ENCODE measurements at regions not wholly inside any gene's neighbourhood (a gene's known extent, or its start where the extent isn't known, plus 50 kb on each side); places are given as distances from the start of the nearest gene placed in this dataset.
"Not testable (repeated sequence)": the region's sequence is repeated elsewhere in the genome, so short reads cannot be mapped to it uniquely, and the experiment has no call there.

- no peaks in the 10 kb centered on the region for H3K9me3 Mint-ChIP-seq
- H3K27me3 Mint-ChIP-seq (ENCODE audit: low read depth, poor library complexity) = peaks cover 11% of the 10 kb centered on the region
- H3K4me1 Mint-ChIP-seq = peaks cover 49% of the 10 kb centered on the region
- H3K27ac Mint-ChIP-seq = no peak overlapping the region
- H3K4me3 Mint-ChIP-seq = no peak overlapping the region
- no peaks in the 10 kb centered on the region for H3K36me3 Mint-ChIP-seq (ENCODE audit: low read depth)
- no peak for DNase-seq
- TF ChIP-seq CTCF (IDR thresholded peaks at IDR 0.05) = no peak
Measured at GRCh38 chr2:231644426-231644825, 51.8 kb downstream of the TEX44 start.

- no peak for TF ChIP-seq CTCF (IDR thresholded peaks at IDR 0.05)
- Mint-ChIP-seq H3K9me3 (no peaks in the 10 kb centered on the region), H3K27me3 (ENCODE audit: low read depth, poor library complexity) (peaks cover 6% of the 10 kb centered on the region), H3K4me3 (no peak overlapping the region), H3K27ac (peak overlapping the region; percentile 87), H3K36me3 (ENCODE audit: low read depth) (no peaks in the 10 kb centered on the region), H3K4me1 (peaks cover 38% of the 10 kb centered on the region)
- no peak for DNase-seq
Measured at GRCh38 chr2:231646476-231646875, 53.8 kb downstream of the TEX44 start.

GRCh38 chr2:231648579-231649174 is 56.0 kb downstream of the TEX44 start:
- H3K27me3 Mint-ChIP-seq (ENCODE audit: low read depth, poor library complexity) = peaks cover 6% of the 10 kb centered on the region

GRCh38 chr2:231651561-231651960 is 56.8 kb upstream of the PTMA start:
- not testable (repeated sequence) for DNase-seq; H3K27ac Mint-ChIP-seq; H3K4me1 Mint-ChIP-seq; H3K36me3 Mint-ChIP-seq (ENCODE audit: low read depth); H3K9me3 Mint-ChIP-seq; H3K4me3 Mint-ChIP-seq
- peaks cover 13% of the 10 kb centered on the region for H3K27me3 Mint-ChIP-seq (ENCODE audit: low read depth, poor library complexity)

More at GRCh38 chr2:231648579-231649174, 56.0 kb downstream of the TEX44 start:
- Mint-ChIP-seq H3K4me1 (peaks cover 26% of the 10 kb centered on the region), H3K36me3 (ENCODE audit: low read depth) (no peaks in the 10 kb centered on the region), H3K4me3 (no peak overlapping the region), H3K27ac (peak overlapping the region; percentile 83), H3K9me3 (no peaks in the 10 kb centered on the region)
- DNase-seq = peak; percentile 74
- TF ChIP-seq CTCF (IDR thresholded peaks at IDR 0.05) = peak; percentile 55

GRCh38 chr2:231655488-231655887 is 52.8 kb upstream of the PTMA start:
- Mint-ChIP-seq H3K36me3 (ENCODE audit: low read depth) (no peaks in the 10 kb centered on the region), H3K4me3 (no peak overlapping the region), H3K9me3 (peaks cover 5% of the 10 kb centered on the region), H3K4me1 (peaks cover 7% of the 10 kb centered on the region), H3K27me3 (ENCODE audit: low read depth, poor library complexity) (peaks cover 22% of the 10 kb centered on the region), H3K27ac (peak overlapping the region; percentile 64)
- TF ChIP-seq CTCF (IDR thresholded peaks at IDR 0.05) = no peak
- DNase-seq = no peak

DNA sequence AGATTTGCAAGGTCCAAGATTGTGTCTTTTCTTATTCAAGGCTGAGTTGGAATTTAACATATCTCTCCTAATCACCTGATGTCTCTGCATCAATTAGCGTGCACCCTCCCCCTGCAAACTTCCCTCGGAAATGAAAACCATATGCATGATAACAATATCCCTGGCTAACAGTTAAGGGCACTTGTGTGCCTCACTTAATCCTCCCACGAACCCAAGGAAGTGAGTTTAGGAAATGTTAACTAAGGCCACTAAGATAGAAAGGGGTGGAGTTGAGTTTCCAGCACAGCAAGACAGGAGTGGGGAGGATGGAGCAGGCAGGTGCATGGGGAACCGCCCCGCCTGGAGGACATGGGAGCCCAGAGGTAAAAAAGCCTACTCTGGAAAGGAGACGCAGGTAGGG is 52.4 kb upstream of the PTMA start:
- H3K27ac Mint-ChIP-seq = peak overlapping the region; percentile 64
- TF ChIP-seq CTCF (IDR thresholded peaks at IDR 0.05) = no peak
- no peak for DNase-seq

More for the DNA sequence above, 52.4 kb upstream of the PTMA start:
- Mint-ChIP-seq H3K4me1 (peaks cover 11% of the 10 kb centered on the region), H3K9me3 (peaks cover 9% of the 10 kb centered on the region), H3K4me3 (no peak overlapping the region), H3K27me3 (ENCODE audit: low read depth, poor library complexity) (peaks cover 26% of the 10 kb centered on the region), H3K36me3 (ENCODE audit: low read depth) (no peaks in the 10 kb centered on the region)

Measured in nephron progenitor cell (in vitro differentiated cells).